ENCODE measurements at regions not wholly inside any gene's neighbourhood (a gene's known extent, or its start where the extent isn't known, plus 50 kb on each side); places are given as distances from the start of the nearest gene placed in this dataset.
"Not testable (repeated sequence)": the region's sequence is repeated elsewhere in the genome, so short reads cannot be mapped to it uniquely, and the experiment has no call there.

DNA sequence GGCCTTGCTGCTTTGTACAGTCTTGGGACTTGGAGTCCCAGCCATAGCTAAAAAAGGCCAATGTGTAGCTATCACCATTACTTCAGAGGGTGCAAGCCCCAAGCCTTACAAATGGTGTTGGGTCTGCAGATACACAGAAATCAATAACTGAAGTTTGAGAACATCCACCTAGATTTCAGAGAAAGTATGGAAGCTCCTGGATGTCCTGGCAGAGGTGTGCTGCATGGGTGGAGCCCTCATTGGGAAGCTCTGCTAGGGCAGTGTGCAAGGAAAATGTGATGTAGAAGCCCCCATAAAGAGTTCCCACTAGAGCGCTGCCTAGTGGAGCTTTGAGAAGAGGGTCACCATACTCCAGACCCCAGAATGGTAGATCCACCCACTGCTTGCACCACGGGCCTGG, 626.7 kb upstream of the COX7C start:
- H3K9me3 ChIP-seq, result no peaks in the 10 kb centered on the region
- TF ChIP-seq POLR2AphosphoS5 (IDR thresholded peaks at IDR 0.05), result no peak
- no peak for TF ChIP-seq EP300 (IDR thresholded peaks at IDR 0.05)
- no peak for TF ChIP-seq POLR2A (IDR thresholded peaks at IDR 0.05)
- TF ChIP-seq, protein P1, sequence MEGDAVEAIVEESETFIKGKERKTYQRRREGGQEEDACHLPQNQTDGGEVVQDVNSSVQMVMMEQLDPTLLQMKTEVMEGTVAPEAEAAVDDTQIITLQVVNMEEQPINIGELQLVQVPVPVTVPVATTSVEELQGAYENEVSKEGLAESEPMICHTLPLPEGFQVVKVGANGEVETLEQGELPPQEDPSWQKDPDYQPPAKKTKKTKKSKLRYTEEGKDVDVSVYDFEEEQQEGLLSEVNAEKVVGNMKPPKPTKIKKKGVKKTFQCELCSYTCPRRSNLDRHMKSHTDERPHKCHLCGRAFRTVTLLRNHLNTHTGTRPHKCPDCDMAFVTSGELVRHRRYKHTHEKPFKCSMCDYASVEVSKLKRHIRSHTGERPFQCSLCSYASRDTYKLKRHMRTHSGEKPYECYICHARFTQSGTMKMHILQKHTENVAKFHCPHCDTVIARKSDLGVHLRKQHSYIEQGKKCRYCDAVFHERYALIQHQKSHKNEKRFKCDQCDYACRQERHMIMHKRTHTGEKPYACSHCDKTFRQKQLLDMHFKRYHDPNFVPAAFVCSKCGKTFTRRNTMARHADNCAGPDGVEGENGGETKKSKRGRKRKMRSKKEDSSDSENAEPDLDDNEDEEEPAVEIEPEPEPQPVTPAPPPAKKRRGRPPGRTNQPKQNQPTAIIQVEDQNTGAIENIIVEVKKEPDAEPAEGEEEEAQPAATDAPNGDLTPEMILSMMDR (IDR thresholded peaks at IDR 0.05), result no peak
- H3K27ac ChIP-seq, result no peak overlapping the region
- no peaks in the 10 kb centered on the region for H3K27me3 ChIP-seq
- no peaks in the 10 kb centered on the region for H3K36me3 ChIP-seq
- H3K4me1 ChIP-seq, result no peaks in the 10 kb centered on the region
- no peak overlapping the region for H3K4me3 ChIP-seq
- no peak for ATAC-seq
- 71 to 100% methylated on average over 1 of the region's 2 CpGs for WGBS, 2 donors (ENCODE audit: low coverage in 1 of 2)

GRCh38 chr5:85994653-85995052, 623.1 kb upstream of the COX7C start:
- not testable (repeated sequence) for H3K9me3 ChIP-seq, H3K4me3 ChIP-seq, H3K27me3 ChIP-seq, H3K4me1 ChIP-seq, H3K27ac ChIP-seq, H3K36me3 ChIP-seq, ATAC-seq
- 43 to 78% methylated on average over 1 to 3 of the region's 3 CpGs for WGBS, 2 donors (ENCODE audit: low coverage in 1 of 2)

DNA sequence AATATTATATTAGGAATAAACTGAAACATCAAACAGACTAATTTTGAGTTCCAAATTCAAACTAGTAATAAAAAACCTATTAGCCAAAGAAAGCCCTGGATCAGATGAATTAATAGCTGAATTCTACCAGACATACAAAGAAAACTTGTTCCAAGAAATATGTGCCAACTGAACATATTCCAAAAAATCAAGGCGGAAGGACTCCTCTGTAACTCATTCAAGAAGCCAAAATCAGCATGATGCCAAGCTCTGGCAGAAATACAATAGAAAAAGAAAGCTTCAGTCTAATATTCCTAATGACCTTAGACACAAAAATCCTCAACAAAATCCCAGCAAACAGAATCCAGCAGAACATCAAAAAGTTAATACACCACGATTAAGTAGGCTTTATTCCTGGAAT, 619.1 kb upstream of the COX7C start:
- no peak overlapping the region for H3K4me3 ChIP-seq
- H3K9me3 ChIP-seq, result peaks cover 0 to 7% (median 0%) of the 10 kb centered on the region in 3 donors
- H3K36me3 ChIP-seq, result no peaks in the 10 kb centered on the region
- no peak overlapping the region for H3K27ac ChIP-seq
- no peaks in the 10 kb centered on the region for H3K27me3 ChIP-seq
- ATAC-seq, result no peak
- WGBS, 2 donors (ENCODE audit: low coverage in 1 of 2), result 22 to 24% methylated on average over 2 of the region's 2 CpGs
- TF ChIP-seq POLR2AphosphoS5 (IDR thresholded peaks at IDR 0.05) (no peak), POLR2A (IDR thresholded peaks at IDR 0.05) (no peak), EP300 (IDR thresholded peaks at IDR 0.05) (no peak)
- TF ChIP-seq, protein P1 (IDR thresholded peaks at IDR 0.05), result no peak
- H3K4me1 ChIP-seq, result no peaks in the 10 kb centered on the region

DNA sequence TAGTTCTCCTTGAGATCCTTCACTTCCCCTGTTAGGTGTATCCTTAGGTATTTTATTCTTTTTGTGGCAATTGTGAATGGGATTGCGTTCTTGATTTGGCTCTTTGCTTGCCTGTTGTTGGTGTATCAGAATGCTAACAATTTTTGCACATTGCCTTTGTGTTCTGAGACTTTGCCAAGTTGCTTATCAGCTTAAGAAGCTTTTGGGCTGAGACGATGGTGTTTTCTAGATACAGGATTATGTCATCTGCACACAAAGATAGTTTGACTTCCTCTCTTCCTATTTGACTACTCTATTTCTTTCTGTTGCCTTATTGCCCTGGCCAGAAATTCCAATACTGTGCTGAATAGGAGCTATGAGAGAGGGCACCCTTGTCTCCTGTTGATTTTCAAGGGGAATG, 609.4 kb upstream of the COX7C start:
- no peak for ATAC-seq
- Histone ChIP-seq H3K36me3 (no peaks in the 10 kb centered on the region), H3K4me1 (no peaks in the 10 kb centered on the region), H3K27ac (no peak overlapping the region), H3K27me3 (no peaks in the 10 kb centered on the region), H3K4me3 (no peak overlapping the region), H3K9me3 (peaks cover 0 to 6% (median 0%) of the 10 kb centered on the region in 3 donors)
- 79 to 100% methylated on average over 2 of the region's 2 CpGs for WGBS, 2 donors (ENCODE audit: low coverage in 1 of 2)
- TF ChIP-seq POLR2A (IDR thresholded peaks at IDR 0.05) (no peak), EP300 (IDR thresholded peaks at IDR 0.05) (no peak), POLR2AphosphoS5 (IDR thresholded peaks at IDR 0.05) (no peak)
- TF ChIP-seq, protein P1 (IDR thresholded peaks at IDR 0.05), result no peak

- Histone ChIP-seq H3K4me1 (no peaks in the 10 kb centered on the region), H3K27me3 (no peaks in the 10 kb centered on the region), H3K4me3 (no peak overlapping the region), H3K9me3 (peaks cover 0 to 6% (median 0%) of the 10 kb centered on the region in 3 donors), H3K27ac (no peak overlapping the region), H3K36me3 (no peaks in the 10 kb centered on the region)
- TF ChIP-seq POLR2AphosphoS5 (IDR thresholded peaks at IDR 0.05) (no peak), EP300 (IDR thresholded peaks at IDR 0.05) (no peak), POLR2A (IDR thresholded peaks at IDR 0.05) (no peak)
- TF ChIP-seq, protein P1 (IDR thresholded peaks at IDR 0.05), result no peak
- WGBS, 2 donors (ENCODE audit: low coverage in 1 of 2), result 85% methylated on average over 3 of the region's 3 CpGs; no CpG with 5 or more reads in 1 of the 2 donors
- ATAC-seq, result no peak
Measured at GRCh38 chr5:86008704-86009103, 609.0 kb upstream of the COX7C start.

Data from gastroesophageal sphincter (tissue), 4 donors.